GM19468 (cell line): ENCODE measurements at regions not wholly inside any gene's neighbourhood (a gene's known extent, or its start where the extent isn't known, plus 50 kb on each side); places are given as distances from the start of the nearest gene placed in this dataset.
"Not testable (repeated sequence)": the region's sequence is repeated elsewhere in the genome, so short reads cannot be mapped to it uniquely, and the experiment has no call there.

Experiments
- ATAC-seq: cut with Tn5 transposase; IDR thresholded peaks from one replicate; pipeline ENCODE4 v1.9.1; 2021; ENCODE audit warnings: mild to moderate bottlenecking, moderate library complexity, moderate number of reproducible peaks; ENCODE audit not compliant: unreplicated experiment; ENCODE audit errors: extremely low read depth

- ATAC-seq = no peak
These were observed 83.4 kb downstream of the IRX5 start for GRCh38 chr16:55014022-55014421.

GRCh38 chr16:55015181-55015913 is 84.7 kb downstream of the IRX5 start:
- ATAC-seq = no peak

GRCh38 chr16:55016515-55016914 is 85.8 kb downstream of the IRX5 start:
- no peak for ATAC-seq

- no peak for ATAC-seq
These were observed 86.7 kb downstream of the IRX5 start for GRCh38 chr16:55017321-55017720.

GRCh38 chr16:55018881-55019280 is 88.2 kb downstream of the IRX5 start:
- ATAC-seq = no peak

- ATAC-seq = no peak
These were observed 88.9 kb downstream of the IRX5 start for GRCh38 chr16:55019419-55020131.

- no peak for ATAC-seq
These were observed 91.2 kb downstream of the IRX5 start for GRCh38 chr16:55021595-55022475.

- ATAC-seq = not testable (repeated sequence)
These were observed 96.6 kb downstream of the IRX5 start for GRCh38 chr16:55027260-55027659.

GRCh38 chr16:55029509-55029908 is 98.8 kb downstream of the IRX5 start:
- no peak for ATAC-seq

- no peak for ATAC-seq
These were observed 100.3 kb downstream of the IRX5 start for GRCh38 chr16:55030944-55031343.

- ATAC-seq = no peak
These were observed 100.8 kb downstream of the IRX5 start for GRCh38 chr16:55031481-55031880.

GRCh38 chr16:55033225-55034156 is 102.8 kb downstream of the IRX5 start:
- ATAC-seq = no peak

- ATAC-seq = no peak
These were observed 104.4 kb downstream of the IRX5 start for GRCh38 chr16:55035029-55035428.

- no peak for ATAC-seq
These were observed 105.3 kb downstream of the IRX5 start for GRCh38 chr16:55035956-55036355.

GRCh38 chr16:55036371-55036821 is 105.7 kb downstream of the IRX5 start:
- no peak for ATAC-seq

- ATAC-seq = no peak
These were observed 106.4 kb downstream of the IRX5 start for GRCh38 chr16:55037046-55037445.

- no peak for ATAC-seq
These were observed 107.3 kb downstream of the IRX5 start for GRCh38 chr16:55037966-55038365.

GRCh38 chr16:55039042-55039441 is 108.4 kb downstream of the IRX5 start:
- no peak for ATAC-seq

GRCh38 chr16:55039511-55039910 is 108.8 kb downstream of the IRX5 start:
- ATAC-seq = no peak

GRCh38 chr16:55039931-55040330 is 109.3 kb downstream of the IRX5 start:
- ATAC-seq = no peak
